Transverse colon (tissue), 4 donors: ENCODE measurements at regions not wholly inside any gene's neighbourhood (a gene's known extent, or its start where the extent isn't known, plus 50 kb on each side); places are given as distances from the start of the nearest gene placed in this dataset.

ENCODE experiments used
- POLR2AphosphoS5 ChIP-seq, 3 donors: sonication (generic); formaldehyde crosslinking; IDR thresholded peaks; one replicate each; pipeline ENCODE4 v1.6.1; 2016; ENCODE audit warnings: antibody characterized with exemption in 3 of 3
- TF ChIP-seq, protein P1 (sequence below), 5 experiments: fragments of 200-600 bp in 3 of 5; fragments of 450-650 bp in 2 of 5; sonication (generic) in 3 of 5; IDR thresholded peaks; 1 replicate in 2 of 5; 2 replicates in 3 of 5; pipeline ENCODE4 v1.5.1; 2016 to 2017; ENCODE audit warnings: antibody characterized with exemption in 5 of 5, inconsistent platforms in 3 of 5, mild to moderate bottlenecking in 2 of 5, moderate library complexity in 1 of 5

DNA sequence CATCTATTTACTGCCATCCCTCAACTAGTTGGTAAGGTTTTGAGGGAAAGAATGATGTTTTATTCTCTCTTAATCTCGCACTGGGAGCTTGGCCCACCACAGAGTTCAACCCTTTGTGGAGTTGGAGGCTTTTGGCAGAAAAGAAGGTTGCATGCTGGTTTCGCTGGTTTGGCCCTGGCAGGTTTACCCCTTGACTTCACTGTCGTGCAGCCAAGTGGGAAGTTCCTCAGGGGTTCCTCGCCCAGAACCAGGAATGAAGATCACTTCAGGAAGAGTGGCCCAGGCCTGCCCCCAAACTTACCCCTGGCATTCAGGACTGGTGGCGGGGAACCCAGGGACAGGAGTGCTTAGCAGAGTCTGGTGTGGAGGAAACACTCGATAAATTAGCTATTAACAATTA is 103.1 kb upstream of the LYZL2 start:
- no peak for TF ChIP-seq POLR2AphosphoS5 (IDR thresholded peaks at IDR 0.05)
- TF ChIP-seq, protein P1, sequence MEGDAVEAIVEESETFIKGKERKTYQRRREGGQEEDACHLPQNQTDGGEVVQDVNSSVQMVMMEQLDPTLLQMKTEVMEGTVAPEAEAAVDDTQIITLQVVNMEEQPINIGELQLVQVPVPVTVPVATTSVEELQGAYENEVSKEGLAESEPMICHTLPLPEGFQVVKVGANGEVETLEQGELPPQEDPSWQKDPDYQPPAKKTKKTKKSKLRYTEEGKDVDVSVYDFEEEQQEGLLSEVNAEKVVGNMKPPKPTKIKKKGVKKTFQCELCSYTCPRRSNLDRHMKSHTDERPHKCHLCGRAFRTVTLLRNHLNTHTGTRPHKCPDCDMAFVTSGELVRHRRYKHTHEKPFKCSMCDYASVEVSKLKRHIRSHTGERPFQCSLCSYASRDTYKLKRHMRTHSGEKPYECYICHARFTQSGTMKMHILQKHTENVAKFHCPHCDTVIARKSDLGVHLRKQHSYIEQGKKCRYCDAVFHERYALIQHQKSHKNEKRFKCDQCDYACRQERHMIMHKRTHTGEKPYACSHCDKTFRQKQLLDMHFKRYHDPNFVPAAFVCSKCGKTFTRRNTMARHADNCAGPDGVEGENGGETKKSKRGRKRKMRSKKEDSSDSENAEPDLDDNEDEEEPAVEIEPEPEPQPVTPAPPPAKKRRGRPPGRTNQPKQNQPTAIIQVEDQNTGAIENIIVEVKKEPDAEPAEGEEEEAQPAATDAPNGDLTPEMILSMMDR (IDR thresholded peaks at IDR 0.05) = no peak
